22Rv1 (cell line): ENCODE measurements at regions not wholly inside any gene's neighbourhood (a gene's known extent, or its start where the extent isn't known, plus 50 kb on each side); places are given as distances from the start of the nearest gene placed in this dataset.

Source experiments
- H3K27ac ChIP-seq: fragments of 450-650 bp; 2 replicates; pipeline ENCODE4 v1.5.1; 2017
- CTCF ChIP-seq: fragments of 450-650 bp; IDR thresholded peaks from 2 replicates; pipeline ENCODE4 v1.5.1; 2017; ENCODE audit warnings: mild to moderate bottlenecking
- ZFX ChIP-seq: fragments of 450-650 bp; IDR thresholded peaks from 2 replicates; pipeline ENCODE4 v1.6.1; 2017; ENCODE audit warnings: antibody characterized with exemption, borderline replicate concordance

GRCh38 chr10:37671802-37672201 lies 185.6 kb downstream of the ZNF248 start:
- no peak for TF ChIP-seq CTCF
- no peak for TF ChIP-seq ZFX
- no peak overlapping the region for H3K27ac ChIP-seq

- no peak overlapping the region for H3K27ac ChIP-seq
- no peak for TF ChIP-seq CTCF
- TF ChIP-seq ZFX = no peak
These were observed 189.7 kb downstream of the ZNF248 start for GRCh38 chr10:37667736-37668135.

GRCh38 chr10:37654466-37654865 lies 202.9 kb downstream of the ZNF248 start:
- no peak overlapping the region for H3K27ac ChIP-seq
- no peak for TF ChIP-seq CTCF
- TF ChIP-seq ZFX = no peak

- no peak overlapping the region for H3K27ac ChIP-seq
- TF ChIP-seq CTCF (no peak), ZFX (no peak)
These were observed 214.2 kb downstream of the ZNF248 start for GRCh38 chr10:37643187-37643586.

GRCh38 chr10:37640301-37640700 lies 217.1 kb downstream of the ZNF248 start:
- H3K27ac ChIP-seq = no peak overlapping the region
- TF ChIP-seq CTCF (no peak), ZFX (no peak)

- TF ChIP-seq ZFX (no peak), CTCF (no peak)
- H3K27ac ChIP-seq = no peak overlapping the region
These were observed 218.2 kb downstream of the ZNF248 start for GRCh38 chr10:37639200-37639599.

- no peak overlapping the region for H3K27ac ChIP-seq
- TF ChIP-seq CTCF (no peak), ZFX (no peak)
These were observed 218.8 kb downstream of the ZNF248 start for GRCh38 chr10:37638569-37638968.
